ENCODE measurements at regions not wholly inside any gene's neighbourhood (a gene's known extent, or its start where the extent isn't known, plus 50 kb on each side); places are given as distances from the start of the nearest gene placed in this dataset.
A peak's percentile ranks its signal among the peaks of the same experiment; 100 is the strongest.

DNA sequence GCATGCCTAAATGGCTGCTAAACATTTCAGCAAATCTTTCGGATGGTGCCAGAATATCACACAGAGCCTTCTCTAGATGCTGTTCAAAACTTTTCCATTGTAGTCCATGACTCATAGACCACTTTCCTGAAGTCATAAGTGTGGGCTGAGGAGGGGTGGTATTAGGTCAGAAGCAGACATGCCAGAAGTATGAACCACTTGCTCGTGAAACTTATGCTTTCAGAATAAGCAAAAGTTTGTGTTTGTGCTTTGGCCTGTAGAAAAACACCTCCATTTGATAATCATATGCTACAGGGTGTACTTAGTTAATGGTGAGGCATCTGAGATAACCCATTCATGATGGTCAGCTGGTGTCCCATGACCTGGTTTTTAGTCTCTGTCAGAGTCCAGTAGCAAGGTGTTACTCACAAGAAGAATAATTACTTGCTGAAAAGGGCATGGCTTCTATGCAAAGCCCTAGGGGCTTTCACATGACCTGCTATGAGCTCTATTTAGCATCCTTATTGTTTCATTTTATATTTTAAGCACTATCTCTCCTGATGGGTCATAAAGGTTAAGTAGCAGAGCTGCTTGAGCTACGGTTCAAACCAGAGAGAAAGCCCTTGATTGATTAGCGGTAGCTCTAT lies 183.1 kb upstream of the IVNS1ABP start:
- DNase-seq (ENCODE audit: low spot score): peak; percentile 55

GRCh38 chr1:185498207-185498606 lies 181.2 kb upstream of the IVNS1ABP start:
- no peak for DNase-seq (ENCODE audit: low spot score)

GRCh38 chr1:185497177-185497576 lies 180.1 kb upstream of the IVNS1ABP start:
- DNase-seq (ENCODE audit: low spot score): no peak

GRCh38 chr1:185495898-185496297 lies 178.9 kb upstream of the IVNS1ABP start:
- no peak for DNase-seq (ENCODE audit: low spot score)

GRCh38 chr1:185495007-185495406 lies 178.0 kb upstream of the IVNS1ABP start:
- no peak for DNase-seq (ENCODE audit: low spot score)

GRCh38 chr1:185492089-185492825 lies 175.2 kb upstream of the IVNS1ABP start:
- DNase-seq (ENCODE audit: low spot score): no peak

- DNase-seq (ENCODE audit: low spot score): no peak
Observed at GRCh38 chr1:185491604-185492003, 174.6 kb upstream of the IVNS1ABP start.

DNA sequence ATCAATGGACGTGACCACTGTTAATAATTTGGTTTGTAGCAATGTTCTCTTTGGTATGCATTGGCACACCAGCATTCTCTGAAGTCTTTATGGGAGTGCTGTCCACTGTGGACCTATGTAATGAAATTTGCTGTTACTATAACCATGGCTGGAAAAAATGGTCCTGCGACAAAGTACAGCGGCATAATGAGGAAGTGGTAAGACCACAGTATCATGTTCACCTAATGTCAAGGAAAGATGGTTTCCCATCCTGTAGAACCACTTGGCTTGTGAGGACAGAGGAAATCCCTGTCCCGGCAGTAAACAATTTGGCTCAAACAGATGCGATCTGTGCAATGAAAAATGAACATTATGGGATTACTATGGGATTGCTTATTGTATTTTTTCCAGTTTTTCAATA lies 173.9 kb upstream of the IVNS1ABP start:
- DNase-seq (ENCODE audit: low spot score): no peak

DNA sequence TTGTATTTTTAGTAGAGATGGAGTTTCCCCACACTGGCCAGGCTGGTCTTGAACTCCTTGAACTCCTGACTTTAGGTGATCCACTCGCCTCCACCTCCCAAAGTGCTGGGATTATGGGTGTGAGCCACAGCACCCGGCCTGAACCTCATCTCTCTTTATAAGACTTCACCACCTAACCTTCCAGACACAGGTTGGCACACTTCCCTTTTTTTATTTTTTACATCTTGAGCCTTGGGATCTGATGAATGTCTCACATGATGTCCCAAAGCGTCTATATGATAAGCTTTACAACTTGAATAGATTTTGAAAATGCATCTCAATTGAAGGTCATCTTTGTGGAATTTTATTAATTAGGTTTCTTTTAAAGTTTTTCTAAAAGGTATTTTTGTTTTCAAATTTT lies 172.4 kb upstream of the IVNS1ABP start:
- no peak for DNase-seq (ENCODE audit: low spot score)

GRCh38 chr1:185488808-185489207 lies 171.8 kb upstream of the IVNS1ABP start:
- no peak for DNase-seq (ENCODE audit: low spot score)

GRCh38 chr1:185487936-185488335 lies 170.9 kb upstream of the IVNS1ABP start:
- DNase-seq (ENCODE audit: low spot score): no peak

DNA sequence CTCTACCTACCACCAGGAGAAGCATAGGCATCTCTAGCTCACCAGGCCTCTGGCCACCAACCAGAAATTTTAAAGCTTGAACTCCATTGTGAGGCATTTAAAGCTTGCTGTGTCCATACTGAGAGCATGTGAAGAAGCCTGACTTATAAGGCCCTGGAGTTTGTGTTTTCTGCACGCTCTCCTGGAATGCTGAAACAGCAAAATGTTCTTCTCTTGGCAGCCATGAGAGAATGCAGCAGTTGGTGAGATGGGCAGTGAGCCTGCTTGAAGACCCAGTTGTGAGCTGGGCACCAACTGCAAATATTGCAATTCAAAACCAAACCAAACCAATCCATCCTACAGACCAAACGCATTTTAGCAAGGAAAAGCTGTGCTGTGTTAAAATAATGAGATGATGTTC lies 170.0 kb upstream of the IVNS1ABP start:
- no peak for DNase-seq (ENCODE audit: low spot score)

- no peak for DNase-seq (ENCODE audit: low spot score)
Observed at GRCh38 chr1:185486346-185486745, 169.3 kb upstream of the IVNS1ABP start.

GRCh38 chr1:185483664-185484450 lies 166.8 kb upstream of the IVNS1ABP start:
- DNase-seq (ENCODE audit: low spot score): peak; percentile 24

- no peak for DNase-seq (ENCODE audit: low spot score)
Observed at GRCh38 chr1:185483217-185483616, 166.2 kb upstream of the IVNS1ABP start.

- DNase-seq (ENCODE audit: low spot score): no peak
Observed at GRCh38 chr1:185480545-185480944, 163.5 kb upstream of the IVNS1ABP start.

GRCh38 chr1:185479796-185480195 lies 162.8 kb upstream of the IVNS1ABP start:
- no peak for DNase-seq (ENCODE audit: low spot score)

- no peak for DNase-seq (ENCODE audit: low spot score)
Observed at GRCh38 chr1:185478877-185479276, 161.8 kb upstream of the IVNS1ABP start.

GRCh38 chr1:185477638-185478580 lies 160.9 kb upstream of the IVNS1ABP start:
- no peak for DNase-seq (ENCODE audit: low spot score)

DNA sequence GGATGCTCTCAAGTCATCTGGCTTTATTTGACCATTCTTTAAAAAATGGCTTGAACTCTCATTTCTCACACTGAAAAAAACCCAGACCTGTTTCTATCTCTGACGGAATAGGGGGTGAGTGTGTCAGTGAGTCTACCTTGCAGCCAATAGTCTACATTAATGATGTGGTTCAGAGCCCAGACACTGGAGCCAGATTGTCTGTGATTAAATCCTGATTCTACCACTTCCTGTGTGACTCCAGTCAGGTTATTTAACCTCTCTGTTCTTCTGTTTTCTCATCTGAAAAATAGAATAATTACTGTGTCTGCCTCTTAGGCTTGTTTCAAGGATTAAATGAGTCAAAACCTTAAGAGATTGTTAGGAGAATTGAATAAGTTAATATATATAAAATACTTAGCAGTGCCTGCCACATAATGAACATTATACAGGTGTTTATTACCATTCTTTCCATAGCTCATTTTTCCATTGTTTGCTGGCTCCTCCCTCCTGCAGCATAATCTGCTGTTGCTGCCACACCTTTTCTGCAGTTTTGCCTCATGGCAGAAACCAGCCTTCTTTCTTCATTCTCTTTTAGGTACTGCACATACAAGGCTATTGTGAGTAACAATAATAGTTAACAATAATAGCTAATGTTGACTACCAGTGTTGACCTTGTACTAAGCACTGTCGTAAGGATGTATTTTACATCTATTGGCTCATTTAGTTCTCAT lies 157.6 kb upstream of the IVNS1ABP start:
- no peak for DNase-seq (ENCODE audit: low spot score)

DNA sequence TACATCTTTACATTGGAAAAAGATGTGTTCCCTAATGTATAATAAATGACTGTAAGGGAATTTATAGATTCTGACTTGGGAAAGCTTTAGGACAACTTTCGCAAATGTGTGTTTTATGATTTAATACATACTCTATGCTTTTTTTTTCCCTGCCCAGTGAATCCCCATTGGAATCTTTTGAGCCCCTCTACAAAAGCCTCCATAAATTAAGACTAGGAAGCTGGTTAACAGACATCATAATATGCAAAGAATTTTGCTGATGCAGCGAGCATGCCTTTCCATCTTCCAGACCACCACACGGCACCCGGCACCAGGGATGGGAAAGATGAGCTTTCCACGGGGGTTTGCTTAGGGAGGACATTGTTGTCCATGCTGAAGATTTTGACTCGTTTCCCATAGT lies 156.1 kb upstream of the IVNS1ABP start:
- no peak for DNase-seq (ENCODE audit: low spot score)
